ENCODE measurements at regions not wholly inside any gene's neighbourhood (a gene's known extent, or its start where the extent isn't known, plus 50 kb on each side); places are given as distances from the start of the nearest gene placed in this dataset.

GRCh38 chr15:70319466-70319865, 221.7 kb upstream of the TLE3 start:
- TF ChIP-seq CTCF (IDR thresholded peaks at IDR 0.05) (no peak), EP300 (IDR thresholded peaks at IDR 0.05) (no peak), POLR2A (IDR thresholded peaks at IDR 0.05; ENCODE audit: low read depth) (no peak)
